WERI-Rb-1 (cell line): ENCODE measurements at regions not wholly inside any gene's neighbourhood (a gene's known extent, or its start where the extent isn't known, plus 50 kb on each side); places are given as distances from the start of the nearest gene placed in this dataset.

Experiments
- DNase-seq: peaks from one replicate; pipeline ENCODE4 v3.0.0-alpha.2; 2020
- H3K27ac ChIP-seq: fragments of 250-450 bp; sonication (Bioruptor Pico); 2 replicates; pipeline ENCODE4 v1.5.1; 2020; ENCODE audit warnings: mild to moderate bottlenecking, moderate library complexity
- H3K27me3 ChIP-seq: fragments of 250-450 bp; sonication (Bioruptor Pico); 2 replicates; pipeline ENCODE4 v1.5.1; 2021; ENCODE audit warnings: mild to moderate bottlenecking, low read depth, moderate library complexity; ENCODE audit not compliant: insufficient read depth, severe bottlenecking
- H3K36me3 ChIP-seq: fragments of 250-450 bp; sonication (Bioruptor Pico); 2 replicates; pipeline ENCODE4 v1.5.1; 2020; ENCODE audit warnings: mild to moderate bottlenecking, moderate library complexity
- H3K4me3 ChIP-seq: 2 replicates; pipeline ENCODE4 v1.5.1; 2011; ENCODE audit warnings: low read depth, mild to moderate bottlenecking, control low read depth, low read length
- H3K9me3 ChIP-seq: fragments of 250-450 bp; sonication (Bioruptor Pico); 2 replicates; pipeline ENCODE4 v1.5.1; 2021; ENCODE audit warnings: mild to moderate bottlenecking, moderate library complexity; ENCODE audit not compliant: severe bottlenecking
- CTCF ChIP-seq: IDR thresholded peaks from 2 replicates; pipeline ENCODE4 v1.5.1; 2011; ENCODE audit warnings: low read depth, mild to moderate bottlenecking, control low read depth, inconsistent platforms, low read length

- TF ChIP-seq CTCF, result no peak
- Histone ChIP-seq H3K9me3 (no peaks in the 10 kb centered on the region), H3K4me3 (no peak overlapping the region), H3K27me3 (no peaks in the 10 kb centered on the region), H3K27ac (no peak overlapping the region), H3K36me3 (no peaks in the 10 kb centered on the region)
- no peak for DNase-seq
Observed at GRCh38 chr1:162964901-162965300, 103.9 kb upstream of the CCDC190 start.

GRCh38 chr1:162956922-162957321 lies 95.9 kb upstream of the CCDC190 start:
- TF ChIP-seq CTCF, result no peak
- Histone ChIP-seq H3K4me3 (no peak overlapping the region), H3K27me3 (no peaks in the 10 kb centered on the region), H3K27ac (no peak overlapping the region), H3K9me3 (no peaks in the 10 kb centered on the region), H3K36me3 (no peaks in the 10 kb centered on the region)
- DNase-seq, result no peak

- H3K27ac ChIP-seq, result no peak overlapping the region
- H3K36me3 ChIP-seq, result no peaks in the 10 kb centered on the region
- H3K27me3 ChIP-seq, result no peaks in the 10 kb centered on the region
- H3K9me3 ChIP-seq, result no peaks in the 10 kb centered on the region
- no peak for DNase-seq
- H3K4me3 ChIP-seq, result no peak overlapping the region
- TF ChIP-seq CTCF, result no peak
Observed at GRCh38 chr1:162954824-162955223, 93.8 kb upstream of the CCDC190 start.

- no peaks in the 10 kb centered on the region for H3K27me3 ChIP-seq
- no peak overlapping the region for H3K27ac ChIP-seq
- no peak overlapping the region for H3K4me3 ChIP-seq
- TF ChIP-seq CTCF, result no peak
- DNase-seq, result no peak
- H3K36me3 ChIP-seq, result no peaks in the 10 kb centered on the region
- no peaks in the 10 kb centered on the region for H3K9me3 ChIP-seq
Observed at GRCh38 chr1:162952956-162953355, 92.0 kb upstream of the CCDC190 start.

- no peak overlapping the region for H3K27ac ChIP-seq
- H3K4me3 ChIP-seq, result no peak overlapping the region
- H3K36me3 ChIP-seq, result no peaks in the 10 kb centered on the region
- H3K9me3 ChIP-seq, result no peaks in the 10 kb centered on the region
- H3K27me3 ChIP-seq, result no peaks in the 10 kb centered on the region
- no peak for TF ChIP-seq CTCF
- DNase-seq, result no peak
Observed at GRCh38 chr1:162951553-162952315, 90.8 kb upstream of the CCDC190 start.

- Histone ChIP-seq H3K27me3 (no peaks in the 10 kb centered on the region), H3K36me3 (no peaks in the 10 kb centered on the region), H3K27ac (no peak overlapping the region), H3K9me3 (no peaks in the 10 kb centered on the region), H3K4me3 (no peak overlapping the region)
- no peak for DNase-seq
- TF ChIP-seq CTCF, result no peak
Observed at GRCh38 chr1:162950187-162950586, 89.2 kb upstream of the CCDC190 start.
